IMR-90 (cell line): ENCODE measurements at regions not wholly inside any gene's neighbourhood (a gene's known extent, or its start where the extent isn't known, plus 50 kb on each side); places are given as distances from the start of the nearest gene placed in this dataset.

Experiments used
- ATAC-seq: fragments of 200-7000 bp; cut with Tn5 transposase; 2 replicates; pipeline ENCODE4 v1.9.1; 2020; ENCODE audit warnings: low read depth, mild to moderate bottlenecking, moderate library complexity
- BruUV-seq: library from RNA; stranded (reverse); fragments of 400-500 nt; replicated peaks from 2 replicates; lab custom pipeline; 2021; lab: Mats Ljungman, UMichigan
- CTCF ChIA-PET: fragments of 300-600 bp; formaldehyde crosslinking; extraction: SDS; loops from one replicate; lab custom pipeline; 2021; ENCODE audit warnings: antibody characterized with exemption; lab: Yijun Ruan, JAX
- POLR2A ChIA-PET: fragments of 300-600 bp; sonication (Branson Sonifier 250); formaldehyde crosslinking; loops from one replicate; lab custom pipeline; 2022; ENCODE audit warnings: antibody characterized with exemption; ENCODE audit not compliant: unreplicated experiment; lab: Charles Lee
- DNase-seq: peaks from one replicate; pipeline ENCODE4 v3.0.0; 2013
- H2AFZ ChIP-seq: replicated peaks from 2 replicates; pipeline ENCODE3; 2013; ENCODE audit warnings: low read length, mild to moderate bottlenecking; ENCODE audit not compliant: poor library complexity
- H2AK5ac ChIP-seq: 2 replicates; pipeline ENCODE4 v1.6.1; 2013; ENCODE audit warnings: low read depth, low read length, inconsistent platforms
- H2AK9ac ChIP-seq: replicated peaks from 2 replicates; pipeline ENCODE3; 2013; ENCODE audit warnings: mild to moderate bottlenecking, low read depth, low read length, moderate library complexity; ENCODE audit not compliant: poor library complexity
- H2BK120ac ChIP-seq: 2 replicates; pipeline ENCODE4 v1.6.1; 2013; ENCODE audit warnings: low read depth, low read length, inconsistent platforms
- H2BK15ac ChIP-seq: 3 replicates; pipeline ENCODE4 v1.6.1; 2013; ENCODE audit warnings: low read depth, low read length, inconsistent platforms
- H2BK20ac ChIP-seq: 2 replicates; pipeline ENCODE4 v1.6.1; 2013; ENCODE audit warnings: low read depth, mild to moderate bottlenecking, inconsistent platforms, low read length, moderate library complexity
- H2BK5ac ChIP-seq: 2 replicates; pipeline ENCODE4 v1.6.1; 2013; ENCODE audit warnings: mild to moderate bottlenecking, low read depth, low read length, inconsistent platforms; ENCODE audit not compliant: poor library complexity, severe bottlenecking
- H3K14ac ChIP-seq: replicated peaks from 2 replicates; pipeline ENCODE4 v1.6.1; 2013; ENCODE audit warnings: low read depth, low read length, inconsistent platforms
- H3K18ac ChIP-seq: 2 replicates; pipeline ENCODE4 v1.6.1; 2013; ENCODE audit warnings: low read depth, low read length, control low read depth
- H3K23ac ChIP-seq: 2 replicates; pipeline ENCODE4 v1.6.1; 2013; ENCODE audit warnings: low read depth, low read length, inconsistent platforms
- H3K27ac ChIP-seq: 2 replicates; pipeline ENCODE4 v1.5.1; 2013; ENCODE audit warnings: mild to moderate bottlenecking, control low read depth, low read length; ENCODE audit not compliant: insufficient read depth
- H3K27me3 ChIP-seq: 2 replicates; pipeline ENCODE4 v1.6.1; 2013; ENCODE audit warnings: low read length; ENCODE audit not compliant: control insufficient read depth, insufficient read depth
- H3K36me3 ChIP-seq: 2 replicates; pipeline ENCODE4 v1.6.1; 2013; ENCODE audit warnings: low read length, mixed read lengths; ENCODE audit not compliant: control insufficient read depth, insufficient read depth
- H3K4ac ChIP-seq: 2 replicates; pipeline ENCODE4 v1.6.1; 2013; ENCODE audit warnings: low read depth, low read length, inconsistent platforms
- H3K4me1 ChIP-seq: 2 replicates; pipeline ENCODE4 v1.6.1; 2013; ENCODE audit warnings: low read length, mixed read lengths; ENCODE audit not compliant: control insufficient read depth, insufficient read depth
- H3K4me2 ChIP-seq: 2 replicates; pipeline ENCODE4 v1.6.1; 2013; ENCODE audit warnings: low read depth, mild to moderate bottlenecking, control low read depth, low read length, moderate library complexity
- H3K4me3 ChIP-seq: 2 replicates; pipeline ENCODE4 v1.5.1; 2013; ENCODE audit warnings: low read depth, mild to moderate bottlenecking, control low read depth, low read length, moderate library complexity; ENCODE audit not compliant: insufficient read depth
- H3K56ac ChIP-seq: 2 replicates; pipeline ENCODE4 v1.6.1; 2013; ENCODE audit warnings: low read length, inconsistent platforms; ENCODE audit not compliant: insufficient read depth; ENCODE audit errors: extremely low read depth
- H3K79me1 ChIP-seq, 2 experiments: 2 replicates each; pipeline ENCODE4 v1.6.1; 2013; ENCODE audit warnings: low read length in 2 of 2, inconsistent platforms in 1 of 2, low read depth in 1 of 2
- H3K9ac ChIP-seq: 2 replicates; pipeline ENCODE4 v1.6.1; 2013; ENCODE audit warnings: low read depth, low read length, control low read depth
- H3K9me1 ChIP-seq: 2 replicates; pipeline ENCODE4 v1.6.1; 2013; ENCODE audit warnings: low read length, inconsistent platforms; ENCODE audit not compliant: insufficient read depth
- H3K9me3 ChIP-seq: 2 replicates; pipeline ENCODE4 v1.6.1; 2013; ENCODE audit warnings: low read length; ENCODE audit not compliant: control insufficient read depth, insufficient read depth
- H4K20me1 ChIP-seq: 2 replicates; pipeline ENCODE4 v1.6.1; 2013; ENCODE audit warnings: low read length, inconsistent platforms; ENCODE audit not compliant: insufficient read depth
- H4K5ac ChIP-seq: 2 replicates; pipeline ENCODE4 v1.6.1; 2013; ENCODE audit warnings: mild to moderate bottlenecking, low read depth, low read length, control low read depth
- H4K8ac ChIP-seq, 2 experiments: 2 replicates each; pipeline ENCODE4 v1.6.1; 2013; ENCODE audit warnings: low read depth in 2 of 2, low read length in 2 of 2, control low read depth in 1 of 2, inconsistent platforms in 1 of 2
- H4K91ac ChIP-seq: 2 replicates; pipeline ENCODE4 v1.6.1; 2013; ENCODE audit warnings: low read depth, low read length, inconsistent platforms; ENCODE audit not compliant: insufficient read depth
- CEBPB ChIP-seq: IDR thresholded peaks from 2 replicates; pipeline ENCODE4 v1.6.1; 2012; ENCODE audit warnings: low read depth, low read length, improper control_type of control experiment
- CHD1 ChIP-seq: IDR thresholded peaks from 2 replicates; pipeline ENCODE4 v1.6.1; 2012; ENCODE audit warnings: low read depth, low read length, improper control_type of control experiment
- NFE2L2 ChIP-seq: fragments of 150-350 bp; IDR thresholded peaks from 2 replicates; pipeline ENCODE4 v1.6.1; 2016; ENCODE audit warnings: low read depth, mild to moderate bottlenecking, low read length
- WGBS, 2 experiments: methylation state at CpG; one replicate each; pipeline versions ENCODE4 v1.1.5 to v1.1.7; 2013; ENCODE audit warnings: missing lambda C conversion rate in 2 of 2; ENCODE audit not compliant: insufficient read length in 1 of 2; ENCODE audit errors: extremely low coverage in 2 of 2; 5-methylcytosine and 5-hydroxymethylcytosine counted together
- dilution Hi-C: fragments of 300-500 bp; cut with HindIII; formaldehyde crosslinking; loops from one replicate; pipeline ENCODE4 v1.14.3; 2018; ENCODE audit warnings: low sequenced_read_pairs; ENCODE audit not compliant: unreplicated experiment
- in situ Hi-C: fragments of 300-500 bp; cut with MboI; formaldehyde crosslinking; loops from 3 replicates; pipeline ENCODE4 v1.14.3; 2019; ENCODE audit warnings: low sequenced_read_pairs, inconsistent platforms, mixed read lengths
- intact Hi-C: fragments of 100-400 bp; cut with micrococcal nuclease; formaldehyde crosslinking; loops from 2 replicates; pipeline ENCODE4 v1.10.0; 2022

DNA sequence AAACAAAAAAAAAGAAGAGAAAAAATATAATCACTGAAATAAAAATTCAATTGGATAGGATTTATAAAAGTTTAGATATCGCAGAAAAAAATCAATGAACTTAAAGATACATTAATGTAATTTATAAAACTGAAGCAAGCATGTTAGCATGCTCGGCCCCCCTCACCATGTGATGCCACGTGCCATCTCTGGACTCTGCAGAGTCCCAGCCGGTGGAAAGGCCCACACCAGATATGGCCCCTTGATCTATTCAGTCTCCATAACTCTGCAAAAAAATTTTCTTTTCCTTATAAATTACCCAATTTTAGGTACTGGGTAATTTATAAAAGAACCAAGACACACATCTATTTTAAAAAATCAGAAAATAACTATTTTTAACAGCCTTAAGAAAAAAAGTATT lies 476.0 kb upstream of the ANO3 start:
- H3K4me1 ChIP-seq, result no peaks in the 10 kb centered on the region
- no peak overlapping the region for H2AK9ac ChIP-seq
- H2BK20ac ChIP-seq, result no peak overlapping the region
- H2BK15ac ChIP-seq, result no peak overlapping the region
- no peak overlapping the region for H3K4me3 ChIP-seq
- no peaks in the 10 kb centered on the region for H3K27me3 ChIP-seq
- H3K4ac ChIP-seq, result no peak overlapping the region
- ATAC-seq, result no peak
- intact Hi-C loops, result no loop called here
- dilution Hi-C loops, result no loop called here
- H3K9me1 ChIP-seq, result no peaks in the 10 kb centered on the region
- no peak overlapping the region for H3K4me2 ChIP-seq
- H3K18ac ChIP-seq, result no peak overlapping the region
- H4K8ac ChIP-seq, result no peak overlapping the region
- no peak overlapping the region for H4K91ac ChIP-seq
- ChIA-PET CTCF (no interaction called here), POLR2A (no interaction called here)
- in situ Hi-C loops, result no loop called here
- no peaks in the 10 kb centered on the region for H3K9me3 ChIP-seq
- no peaks in the 10 kb centered on the region for H3K79me1 ChIP-seq
- H3K36me3 ChIP-seq, result no peaks in the 10 kb centered on the region
- no peak overlapping the region for H2BK120ac ChIP-seq
- no peak overlapping the region for H3K27ac ChIP-seq
- no peak overlapping the region for H2BK5ac ChIP-seq
- H3K56ac ChIP-seq, result no peak overlapping the region
- no peak overlapping the region for H2AFZ ChIP-seq
- H4K20me1 ChIP-seq, result no peaks in the 10 kb centered on the region
- H3K14ac ChIP-seq, result no peak overlapping the region
- no peak overlapping the region for H3K9ac ChIP-seq
- no peak overlapping the region for H2AK5ac ChIP-seq
- no peak for DNase-seq
- BruUV-seq, result no TSS peak
- WGBS, 2 experiments, result no CpG with 5 or more reads among the region's 4 CpGs
- H3K23ac ChIP-seq, result no peak overlapping the region
- no peak overlapping the region for H4K5ac ChIP-seq
- TF ChIP-seq CHD1, result no peak
- no peak for TF ChIP-seq CEBPB
- no peak for TF ChIP-seq NFE2L2
